ENCODE measurements at regions not wholly inside any gene's neighbourhood (a gene's known extent, or its start where the extent isn't known, plus 50 kb on each side); places are given as distances from the start of the nearest gene placed in this dataset.

GRCh38 chr4:136680761-136681160, 851.5 kb downstream of the PCDH18 start:
- H3K27ac ChIP-seq (ENCODE audit: insufficient read depth, low read length) = no peak overlapping the region
- no peak overlapping the region for H3K56ac ChIP-seq (ENCODE audit: extremely low read depth, insufficient read depth, low read length)
- H3K4me1 ChIP-seq (ENCODE audit: control insufficient read depth, insufficient read depth, low read length) = peaks cover 2% of the 10 kb centered on the region; the same call in 1 of the 2 replicates
- no peak overlapping the region for H2BK20ac ChIP-seq (ENCODE audit: low read depth, low read length)
- no peak overlapping the region for H3K4me2 ChIP-seq (ENCODE audit: low read depth, low read length)
- ChIA-PET POLR2A (ENCODE audit: unreplicated experiment) (no interaction called here), CTCF (interaction anchor here (1.0 to 1.1 kb wide), 2 partner anchors 10 to 183 kb away, joined by 3 to 5 read pairs; no protein-coding TSS in a partner anchor)
- H2BK15ac ChIP-seq (ENCODE audit: low read depth, low read length) = no peak overlapping the region
- no peak overlapping the region for H3K23ac ChIP-seq (ENCODE audit: low read depth, low read length)
- intact Hi-C loops (cut with micrococcal nuclease) = no loop called here
- H3K27me3 ChIP-seq (ENCODE audit: control insufficient read depth, insufficient read depth, low read length) = no peaks in the 10 kb centered on the region
- no peaks in the 10 kb centered on the region for H3K9me1 ChIP-seq (ENCODE audit: insufficient read depth, low read length)
- no peaks in the 10 kb centered on the region for H3K9me3 ChIP-seq (ENCODE audit: control insufficient read depth, insufficient read depth, low read length)
- no peak overlapping the region for H3K4ac ChIP-seq (ENCODE audit: low read depth, low read length)
- H2AK5ac ChIP-seq (ENCODE audit: low read depth, low read length) = no peak overlapping the region
- in situ Hi-C loops (cut with MboI; ENCODE audit: low sequenced_read_pairs) = no loop called here
- H4K5ac ChIP-seq (ENCODE audit: low read depth, low read length) = no peak overlapping the region
- no peaks in the 10 kb centered on the region for H3K79me1 ChIP-seq (ENCODE audit: low read depth in 1 of 2, low read length in 2 of 2)
- no TSS peak for BruUV-seq (replicated peaks)
- H3K18ac ChIP-seq (ENCODE audit: low read depth, low read length) = no peak overlapping the region
- ATAC-seq (ENCODE audit: low read depth) (peak; percentile 17; the same call in 1 of the 2 replicates), DNase-seq (no peak)
- H4K20me1 ChIP-seq (ENCODE audit: insufficient read depth, low read length) = no peaks in the 10 kb centered on the region
- H2AK9ac ChIP-seq (replicated peaks; ENCODE audit: low read depth, low read length, poor library complexity) = no peak overlapping the region
- no peaks in the 10 kb centered on the region for H3K36me3 ChIP-seq (ENCODE audit: control insufficient read depth, insufficient read depth, low read length)
- no peak overlapping the region for H4K91ac ChIP-seq (ENCODE audit: insufficient read depth, low read depth, low read length)
- no peak overlapping the region for H2AFZ ChIP-seq (replicated peaks; ENCODE audit: low read length, poor library complexity)
- H2BK120ac ChIP-seq (ENCODE audit: low read depth, low read length) = no peak overlapping the region
- TF ChIP-seq SMC3 (IDR thresholded peaks at IDR 0.05; ENCODE audit: low read depth, low read length) (no peak), CEBPB (IDR thresholded peaks at IDR 0.05; ENCODE audit: low read depth, low read length) (no peak), NFE2L2 (IDR thresholded peaks at IDR 0.05; ENCODE audit: low read depth, low read length) (no peak), RCOR1 (IDR thresholded peaks at IDR 0.05; ENCODE audit: insufficient replicate concordance, low read length) (no peak), FOS (IDR thresholded peaks at IDR 0.05; ENCODE audit: low read depth, low read length) (no peak), MAFK (IDR thresholded peaks at IDR 0.05; ENCODE audit: low read depth, low read length) (no peak), CHD1 (IDR thresholded peaks at IDR 0.05; ENCODE audit: low read depth, low read length) (no peak), RFX5 (IDR thresholded peaks at IDR 0.05; ENCODE audit: low read depth, low read length) (no peak), BHLHE40 (IDR thresholded peaks at IDR 0.05; ENCODE audit: low read depth, low read length) (no peak), POLR2A (IDR thresholded peaks at IDR 0.05; ENCODE audit: low read depth, low read length) (no peak), ELK1 (IDR thresholded peaks at IDR 0.05; ENCODE audit: borderline replicate concordance, low read depth, low read length) (no peak), MAZ (IDR thresholded peaks at IDR 0.05; ENCODE audit: borderline replicate concordance, low read depth, low read length) (no peak)
- H2BK5ac ChIP-seq (ENCODE audit: low read depth, low read length, poor library complexity, severe bottlenecking) = no peak overlapping the region
- no peak overlapping the region for H3K9ac ChIP-seq (ENCODE audit: low read depth, low read length)
- H3K4me3 ChIP-seq (ENCODE audit: insufficient read depth, low read depth, low read length) = no peak overlapping the region
- WGBS, 2 experiments (ENCODE audit: extremely low coverage in 2 of 2, insufficient read length in 1 of 2) = no CpG with 5 or more reads among the region's 1 CpG
- H3K14ac ChIP-seq (replicated peaks; ENCODE audit: low read depth, low read length) = no peak overlapping the region
- dilution Hi-C loops (cut with HindIII; ENCODE audit: low sequenced_read_pairs, unreplicated experiment) = no loop called here
- no peak overlapping the region for H4K8ac ChIP-seq (ENCODE audit: low read depth in 2 of 2, low read length in 2 of 2)

All from IMR-90 (cell line).